GM03348 (cell line): ENCODE measurements at regions not wholly inside any gene's neighbourhood (a gene's known extent, or its start where the extent isn't known, plus 50 kb on each side); places are given as distances from the start of the nearest gene placed in this dataset.
"Not testable (repeated sequence)": the region's sequence is repeated elsewhere in the genome, so short reads cannot be mapped to it uniquely, and the experiment has no call there.

Experiments
- DNase-seq: peaks from one replicate; pipeline ENCODE4 v3.0.0; 2012; ENCODE audit warnings: low spot score

DNA sequence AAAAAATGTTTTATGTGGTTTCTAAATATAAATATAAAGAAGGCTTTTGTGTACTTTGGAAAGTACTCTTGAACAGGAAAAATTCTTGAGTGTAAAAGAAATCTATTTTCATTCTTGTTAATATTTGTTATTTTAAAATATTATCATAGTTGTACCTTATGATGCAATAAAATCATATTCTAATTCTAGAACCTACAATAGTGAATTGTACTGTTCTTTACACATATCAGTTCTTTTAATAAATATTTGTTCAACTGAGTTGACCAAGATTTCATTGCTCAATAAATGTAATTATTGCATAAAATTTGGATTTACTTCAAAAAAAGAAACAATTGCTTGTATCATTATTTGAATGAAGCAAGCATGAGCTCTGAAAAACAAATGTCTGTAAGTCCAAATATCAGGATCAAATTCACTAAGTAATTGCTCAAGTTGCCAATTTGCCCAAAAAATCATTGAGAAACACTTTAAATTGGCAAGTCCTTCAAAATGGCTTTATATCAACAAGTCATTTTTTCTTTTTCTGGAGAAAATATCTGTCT is 191.6 kb upstream of the SLC16A7 start:
- no peak for DNase-seq

DNA sequence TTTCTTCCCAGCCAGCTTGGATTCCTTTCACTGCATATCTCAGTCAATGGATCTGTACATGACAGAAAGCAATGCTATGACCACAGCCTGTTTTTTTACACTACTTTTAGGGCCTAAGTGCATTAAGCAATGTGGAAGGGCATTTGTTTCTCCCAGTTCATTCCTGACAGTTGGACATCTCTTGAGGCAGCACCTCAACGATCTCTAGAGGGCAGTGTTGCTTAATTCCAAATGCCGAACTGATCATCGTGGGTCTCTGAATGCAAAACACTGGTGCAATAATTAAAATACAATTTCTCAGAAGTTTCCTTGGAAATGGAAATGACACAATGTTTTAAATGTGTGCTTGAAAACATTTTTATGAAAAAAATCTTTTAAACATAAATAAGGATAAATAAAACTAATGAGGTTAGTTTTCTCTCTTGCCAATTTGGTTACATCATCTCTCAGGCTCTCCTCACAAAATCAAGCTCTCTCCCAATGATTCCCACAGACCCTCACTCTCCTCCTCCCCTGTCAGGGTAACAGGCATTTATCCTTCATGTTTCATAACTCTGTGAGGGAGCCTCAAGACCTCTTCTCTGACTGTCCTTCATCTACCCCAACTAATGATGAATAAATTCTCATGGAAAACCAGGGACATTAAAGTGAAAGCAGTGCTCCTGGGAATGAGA is 192.4 kb upstream of the SLC16A7 start:
- peak; percentile 60 for DNase-seq

DNA sequence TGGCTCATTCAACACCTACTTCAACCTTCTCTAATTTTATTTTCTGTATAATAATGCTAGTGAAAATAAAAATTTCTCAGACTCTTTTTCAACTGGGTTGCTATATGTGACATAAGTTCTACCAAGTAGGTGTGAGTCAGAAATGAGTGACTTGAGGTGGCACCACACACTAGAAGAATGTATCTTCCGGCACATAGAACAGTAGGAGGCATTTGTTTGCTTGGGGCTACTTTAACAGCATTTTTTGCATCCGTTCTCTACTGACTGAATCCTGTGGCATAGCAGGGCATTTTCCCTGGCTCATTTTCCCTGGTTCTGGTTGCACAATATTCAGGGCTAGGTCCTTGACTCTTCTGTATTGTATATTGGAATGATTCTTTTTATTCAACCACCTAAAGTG is 194.0 kb upstream of the SLC16A7 start:
- no peak for DNase-seq

DNA sequence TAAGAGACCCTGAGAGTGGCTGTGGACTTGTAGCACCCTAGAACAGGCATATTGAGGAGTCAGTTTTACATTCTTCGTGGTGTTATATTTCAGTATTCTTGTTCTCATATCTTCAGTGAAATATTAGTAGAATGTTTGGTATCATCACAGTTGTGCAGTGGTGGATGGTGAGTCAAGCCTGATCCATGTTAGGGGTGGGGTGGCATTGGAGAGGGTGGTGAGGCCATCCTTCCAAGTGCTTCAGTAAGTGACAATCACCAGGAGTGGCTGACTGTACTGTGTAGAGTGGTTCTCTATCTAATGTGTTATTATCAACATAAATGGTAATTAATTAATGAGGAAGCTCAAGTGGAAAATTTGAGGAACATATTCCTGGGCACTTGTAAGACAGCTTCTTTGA is 197.7 kb upstream of the SLC16A7 start:
- DNase-seq, result no peak

DNA sequence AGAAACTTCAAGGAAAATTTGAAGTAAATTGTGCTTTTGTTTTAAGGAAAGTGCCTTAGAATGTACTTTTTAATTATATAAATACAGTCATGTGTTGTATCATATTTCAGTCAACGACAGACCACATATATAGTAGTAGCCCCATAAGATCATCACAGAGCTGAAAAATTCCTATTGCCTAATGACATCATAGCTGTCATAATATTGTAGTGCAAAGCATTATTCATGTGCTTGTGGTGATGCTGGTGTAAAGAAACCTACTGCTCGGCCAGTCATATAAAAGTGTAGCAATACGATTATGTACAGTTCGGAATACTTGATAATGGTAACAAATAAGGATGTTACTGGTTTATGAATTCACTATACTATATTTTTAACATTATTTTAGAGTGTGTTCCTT is 198.9 kb upstream of the SLC16A7 start:
- no peak for DNase-seq

DNA sequence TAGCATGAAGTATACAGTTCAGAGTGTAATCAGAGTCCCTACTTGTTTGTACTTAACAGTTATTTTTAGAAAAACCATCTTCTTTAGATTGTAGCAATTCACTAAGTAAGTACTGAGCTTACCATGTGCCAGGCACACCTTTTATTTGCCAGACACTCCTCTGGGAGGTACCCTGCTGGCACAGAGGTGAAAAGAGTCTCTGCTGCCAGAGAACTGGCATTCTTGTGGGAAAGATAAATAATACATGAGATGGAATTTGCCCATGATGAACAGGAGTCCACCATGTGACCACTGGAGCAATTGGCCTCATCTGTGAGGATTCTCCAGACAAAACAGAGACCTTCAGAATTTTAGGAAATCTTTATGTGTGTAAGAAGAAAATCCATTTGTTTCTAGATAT is 199.3 kb upstream of the SLC16A7 start:
- DNase-seq, result no peak

DNA sequence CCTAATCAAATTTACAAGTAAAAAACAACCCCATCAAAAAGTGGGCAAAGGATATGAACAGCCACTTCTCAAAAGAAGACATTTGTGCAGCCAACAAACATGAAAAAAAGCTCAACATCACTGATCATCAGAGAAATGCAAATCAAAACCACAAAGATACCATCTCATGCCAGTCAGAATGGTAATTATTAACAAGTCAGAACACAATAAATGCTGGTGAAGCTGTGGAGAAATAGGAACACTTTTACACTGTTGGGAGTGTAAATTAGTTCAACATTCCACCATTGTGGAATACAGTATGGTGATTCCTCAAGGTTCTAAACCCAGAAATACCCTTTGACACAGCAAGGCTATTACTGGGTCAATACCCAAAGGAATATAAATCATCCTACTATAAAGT is 200.5 kb upstream of the SLC16A7 start:
- DNase-seq, result not testable (repeated sequence)

DNA sequence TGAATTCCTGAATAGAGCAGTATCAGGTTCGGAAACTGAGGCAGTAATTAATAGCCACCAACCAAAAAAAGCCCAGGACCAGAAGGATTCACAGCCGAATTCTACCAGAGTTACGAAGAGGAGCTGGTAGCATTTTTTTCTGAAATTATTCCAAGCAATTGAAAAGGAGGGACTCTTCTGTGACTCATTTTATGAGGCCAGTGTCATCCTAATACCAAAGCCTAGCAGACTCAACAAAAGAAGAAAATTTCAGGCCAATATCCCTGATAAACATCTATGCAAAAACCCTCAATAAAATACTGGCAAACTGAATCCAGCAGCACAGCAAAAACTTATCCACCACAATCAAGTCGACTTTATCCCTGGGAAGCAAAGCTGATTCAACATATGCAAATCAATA is 202.3 kb upstream of the SLC16A7 start:
- no peak for DNase-seq

DNA sequence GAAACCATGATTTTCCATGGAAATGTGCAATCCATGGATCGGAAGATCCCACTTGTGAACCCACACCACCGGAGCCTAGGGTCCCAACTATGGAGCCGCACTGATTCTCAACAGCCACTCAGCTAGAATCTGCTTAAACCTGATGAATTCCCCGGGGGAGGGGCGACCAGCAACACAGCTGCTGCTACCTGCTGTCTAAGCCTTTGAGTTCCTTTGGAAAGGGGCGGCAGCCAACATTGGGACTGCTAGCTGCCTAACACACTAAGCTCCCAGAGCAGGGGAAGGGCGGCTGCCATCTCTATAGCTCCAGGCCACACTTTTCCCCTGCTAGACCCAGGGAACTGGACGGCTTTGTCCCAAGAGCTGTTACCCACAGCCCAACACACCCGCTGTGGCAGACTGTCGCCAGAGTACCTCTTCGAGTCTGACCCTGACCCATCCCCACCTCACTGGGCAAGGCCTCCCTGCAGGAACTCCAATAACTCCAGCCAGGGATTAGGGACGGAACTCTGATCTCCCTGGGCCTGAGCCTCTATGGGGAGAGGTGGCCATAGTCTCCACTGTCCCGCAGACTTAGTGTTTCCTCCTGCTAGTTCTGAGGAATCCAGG is 205.8 kb upstream of the SLC16A7 start:
- no peak for DNase-seq

DNA sequence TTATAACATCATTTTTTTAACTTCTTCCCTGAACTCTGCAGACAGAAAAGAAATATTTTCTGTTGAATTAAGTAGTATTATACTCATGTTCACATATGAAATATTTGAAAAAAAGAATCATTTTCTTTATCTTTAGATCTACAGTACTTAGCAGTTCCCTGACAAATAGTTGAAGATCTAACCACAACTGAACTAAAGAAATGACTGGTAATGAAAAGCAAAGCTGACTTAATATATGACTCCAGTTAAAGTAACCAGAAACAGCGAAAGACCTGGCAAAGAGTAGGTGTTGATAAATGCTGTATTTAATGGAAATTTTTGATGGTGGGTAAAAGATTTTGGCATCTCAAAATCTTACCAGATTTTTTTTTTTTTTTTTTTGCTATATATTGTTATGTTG is 207.1 kb upstream of the SLC16A7 start:
- DNase-seq, result no peak

DNA sequence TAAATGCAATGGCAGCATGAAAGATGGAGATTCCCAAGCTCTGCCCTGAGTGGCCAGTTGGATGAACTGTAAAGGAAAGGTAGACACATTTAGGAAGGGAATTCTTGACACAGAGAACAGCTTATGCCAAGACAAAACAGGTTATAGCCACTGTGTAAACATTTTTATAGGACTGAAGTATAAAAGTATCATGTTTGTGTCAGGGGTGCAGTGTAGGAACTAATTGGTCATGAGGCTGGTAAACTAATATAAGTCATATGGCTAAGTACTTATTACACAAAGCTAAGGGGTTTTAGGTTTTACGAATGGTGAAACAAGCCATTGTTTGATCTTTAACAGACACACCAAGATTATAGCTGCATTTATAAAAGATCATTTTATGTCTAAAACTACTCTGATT is 207.7 kb upstream of the SLC16A7 start:
- DNase-seq, result no peak

DNA sequence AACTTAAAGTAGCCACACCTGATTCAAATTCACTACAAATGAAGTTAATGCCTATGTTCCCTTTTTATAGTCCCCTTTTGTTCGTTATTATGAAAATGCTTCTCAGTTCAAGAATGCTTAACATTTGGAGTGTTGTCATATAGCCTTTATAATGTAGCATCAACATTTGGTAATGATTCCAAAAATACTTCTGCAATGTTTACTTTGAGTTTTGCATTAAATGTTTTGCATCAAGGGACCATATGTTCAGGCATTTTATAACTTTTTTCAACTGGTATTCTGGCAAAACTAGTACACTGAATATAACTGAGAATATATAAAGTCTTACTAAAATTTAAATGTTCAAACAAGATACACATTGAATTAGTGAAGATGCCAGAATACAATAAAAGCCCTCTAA is 209.6 kb upstream of the SLC16A7 start:
- DNase-seq, result no peak

DNA sequence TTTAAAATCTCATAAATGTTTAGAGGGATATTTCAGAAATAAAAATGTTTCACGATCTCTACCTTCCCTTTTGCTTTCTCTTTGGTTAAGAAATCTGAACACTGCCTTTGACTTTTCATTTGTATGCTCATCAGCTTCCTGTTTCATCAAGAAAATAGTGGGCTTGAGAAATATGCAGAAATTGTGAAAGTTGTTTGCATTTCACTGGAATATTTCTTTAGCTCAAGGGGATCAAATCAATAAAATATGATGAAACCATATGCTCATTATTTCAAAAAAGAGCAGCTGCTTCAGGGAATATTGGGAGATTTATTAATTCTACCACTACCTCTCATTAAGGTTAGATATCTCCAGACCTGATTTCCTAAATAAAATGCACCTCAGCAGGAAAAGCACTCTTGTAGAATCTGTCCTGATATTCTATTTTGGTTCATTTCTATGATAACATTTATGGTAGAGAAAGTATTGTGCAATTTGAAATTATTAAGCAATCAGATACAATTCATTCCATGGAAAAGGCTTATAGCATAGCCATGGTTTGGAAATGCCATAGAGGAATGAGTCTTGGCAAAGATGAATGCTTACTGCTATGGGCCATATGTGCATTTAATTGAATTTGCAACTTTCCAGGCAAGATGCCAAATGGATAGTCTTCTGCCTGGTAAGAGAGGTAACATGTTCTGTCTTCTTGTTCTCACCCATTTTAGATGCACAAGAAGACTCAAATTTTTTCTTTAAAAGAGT is 212.6 kb upstream of the SLC16A7 start:
- DNase-seq, result peak; percentile 40

DNA sequence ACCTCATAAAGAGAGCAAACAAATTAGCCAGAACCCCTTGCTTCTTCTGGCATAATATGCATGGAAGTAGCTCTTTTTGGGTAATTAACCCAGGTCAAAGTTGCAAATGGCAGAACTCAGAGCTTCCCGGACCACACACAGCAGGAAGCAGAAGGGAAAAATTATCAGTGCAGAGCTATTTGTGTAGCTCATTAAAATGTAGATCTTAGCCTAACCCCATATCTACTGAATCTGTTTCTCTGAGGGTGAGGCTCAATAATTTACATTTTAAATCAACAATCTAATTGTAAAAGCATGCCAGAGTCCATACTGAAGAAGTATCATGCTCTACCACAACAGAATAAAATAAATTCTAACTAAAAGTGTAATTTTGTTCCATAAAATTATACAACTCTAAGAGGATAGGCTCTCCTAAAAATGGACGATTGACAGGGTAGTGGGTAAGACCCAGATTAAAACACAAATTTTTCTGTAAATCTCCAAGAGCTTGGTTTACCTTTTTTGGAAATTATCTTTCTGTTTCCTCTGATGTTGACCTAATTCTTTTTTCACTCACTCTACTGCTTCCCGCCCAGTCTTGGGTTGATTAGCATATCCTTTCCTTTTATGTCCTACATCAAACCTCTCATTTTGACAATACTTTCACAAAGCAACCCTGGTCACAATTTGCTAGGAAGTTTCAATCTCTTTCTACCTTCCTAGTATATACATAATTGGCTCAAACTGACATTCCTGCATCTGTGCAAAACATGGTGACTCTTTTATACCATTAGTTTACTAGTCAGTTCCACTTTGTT is 213.3 kb upstream of the SLC16A7 start:
- DNase-seq, result peak; percentile 8

DNA sequence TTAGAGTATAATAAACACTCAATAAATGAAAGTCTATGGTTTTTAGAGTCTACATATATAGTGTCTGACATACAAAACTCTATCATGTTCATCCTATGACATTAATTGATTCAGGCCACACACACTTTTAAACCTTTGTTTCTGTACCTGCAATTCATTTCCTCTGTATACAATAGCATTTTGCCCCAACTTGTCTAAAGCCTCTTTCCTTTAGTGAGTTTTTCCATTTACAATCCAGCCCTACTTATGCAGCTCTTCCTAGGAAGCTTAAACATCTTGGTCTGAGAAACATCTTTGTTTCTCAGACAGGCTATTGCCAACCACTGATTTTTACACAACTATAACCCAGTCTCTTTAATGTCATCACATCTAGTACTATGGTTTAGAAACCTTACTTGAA is 214.7 kb upstream of the SLC16A7 start:
- no peak for DNase-seq

DNA sequence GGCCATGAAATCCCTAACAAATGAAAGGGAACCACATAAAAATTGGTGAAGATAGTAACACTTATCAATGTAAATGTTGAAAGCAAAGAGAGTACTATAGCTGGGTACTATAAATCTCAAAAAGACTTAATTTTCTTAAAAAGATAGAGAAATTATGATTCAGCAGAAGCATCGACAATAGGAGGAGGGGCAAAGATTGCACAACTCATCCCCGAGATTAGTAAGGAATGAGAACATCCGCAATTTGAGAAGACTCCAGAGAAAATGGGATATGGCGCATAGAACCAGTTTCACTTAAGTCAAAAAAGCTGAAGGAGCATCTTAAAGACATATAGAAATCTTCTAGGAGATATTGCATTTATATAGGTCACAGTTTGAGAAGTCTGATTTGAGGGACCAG is 220.2 kb upstream of the SLC16A7 start:
- DNase-seq, result no peak

DNA sequence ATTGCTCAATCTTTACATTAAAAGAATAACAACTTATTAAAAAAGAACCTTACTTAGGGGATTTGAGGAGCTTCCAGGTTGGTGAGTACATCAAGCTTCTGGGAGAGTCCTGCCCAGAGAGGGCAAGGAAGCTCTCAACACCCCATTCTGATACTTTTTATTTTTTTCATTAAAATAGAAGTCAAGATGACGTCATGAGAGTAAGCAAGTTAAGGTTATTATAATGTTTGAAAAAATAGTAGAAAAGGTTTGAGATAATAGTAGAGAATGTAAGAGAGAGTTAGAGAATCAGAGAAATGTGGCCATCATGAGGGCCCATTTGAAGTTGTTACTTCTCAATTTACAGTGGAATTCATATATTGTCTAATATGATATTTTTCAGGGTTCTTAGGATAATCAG is 221.0 kb upstream of the SLC16A7 start:
- DNase-seq, result no peak

DNA sequence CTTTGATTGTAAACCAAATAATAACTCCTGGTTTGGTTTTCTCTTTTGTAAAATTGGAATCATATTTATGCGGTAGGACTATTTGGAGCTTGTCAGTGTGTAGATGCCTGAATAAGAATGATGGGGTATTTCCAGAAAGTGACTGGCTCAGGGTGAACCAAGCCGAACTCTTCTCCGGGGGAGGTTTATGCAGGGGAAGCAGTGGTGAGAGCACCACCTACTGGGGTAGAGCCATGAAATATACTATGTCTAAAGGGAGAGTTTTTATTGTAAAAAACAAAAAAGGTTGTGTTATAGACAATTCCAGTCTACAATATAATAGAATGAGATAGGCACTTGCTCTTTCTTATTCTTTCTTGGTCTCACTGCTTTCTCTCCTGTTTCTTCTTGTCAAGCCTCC is 222.9 kb upstream of the SLC16A7 start:
- peak; percentile 40 for DNase-seq

DNA sequence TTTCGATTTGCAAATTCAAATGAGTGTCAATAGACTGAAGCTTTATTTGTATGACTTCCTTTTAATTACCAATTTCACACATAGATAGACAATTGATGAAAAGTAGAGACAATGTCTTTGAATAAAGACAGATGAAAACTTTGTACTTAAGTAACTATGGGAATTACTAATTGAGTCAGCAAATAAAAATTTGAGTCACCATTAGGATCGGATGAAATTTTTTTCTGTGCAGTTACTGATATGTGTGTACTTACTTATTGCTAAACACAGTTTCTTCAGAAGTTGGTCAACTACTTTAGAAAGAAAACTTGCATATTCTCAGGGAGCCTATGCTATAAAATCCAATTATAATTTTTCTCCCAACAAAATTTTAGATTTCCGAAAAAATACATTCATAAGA is 224.9 kb upstream of the SLC16A7 start:
- no peak for DNase-seq

DNA sequence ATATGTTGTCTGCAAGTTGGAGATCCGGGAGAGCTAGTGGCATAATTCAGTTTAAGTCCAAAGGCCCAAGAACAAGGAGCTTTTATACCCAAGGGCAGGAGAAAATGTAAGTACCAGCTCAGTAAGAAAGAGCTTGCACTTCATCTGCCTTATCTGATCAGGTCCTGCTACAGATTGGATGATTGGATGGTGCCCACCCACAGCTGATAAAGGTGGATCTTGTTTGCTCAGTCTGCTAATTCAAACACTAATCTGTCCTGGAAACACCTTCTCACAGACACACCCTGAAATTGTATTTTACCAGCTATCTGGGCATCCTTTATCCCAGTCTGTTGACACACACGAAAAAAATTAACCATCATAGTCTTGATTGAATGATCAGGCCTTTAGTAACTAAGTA is 230.7 kb upstream of the SLC16A7 start:
- DNase-seq, result no peak

DNA sequence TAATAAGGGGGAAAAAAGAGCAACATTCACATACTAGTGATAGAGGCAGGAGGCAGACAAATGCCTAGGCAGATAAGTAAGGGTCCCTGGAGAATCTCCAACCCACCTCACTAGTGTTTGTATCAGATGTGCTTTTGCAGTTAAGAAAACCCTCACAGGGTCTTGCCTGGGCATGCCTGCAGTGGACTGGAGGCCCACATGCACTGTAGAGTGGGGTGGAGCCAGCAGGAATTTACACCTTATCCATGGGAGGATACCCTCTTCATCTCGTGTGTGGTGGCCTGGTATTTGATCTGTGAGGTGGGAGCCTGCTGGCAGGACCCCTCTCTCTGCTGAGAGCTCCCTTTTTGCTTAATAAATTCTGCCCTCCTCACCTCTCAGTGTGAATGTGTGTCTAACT is 238.0 kb upstream of the SLC16A7 start:
- no peak for DNase-seq

DNA sequence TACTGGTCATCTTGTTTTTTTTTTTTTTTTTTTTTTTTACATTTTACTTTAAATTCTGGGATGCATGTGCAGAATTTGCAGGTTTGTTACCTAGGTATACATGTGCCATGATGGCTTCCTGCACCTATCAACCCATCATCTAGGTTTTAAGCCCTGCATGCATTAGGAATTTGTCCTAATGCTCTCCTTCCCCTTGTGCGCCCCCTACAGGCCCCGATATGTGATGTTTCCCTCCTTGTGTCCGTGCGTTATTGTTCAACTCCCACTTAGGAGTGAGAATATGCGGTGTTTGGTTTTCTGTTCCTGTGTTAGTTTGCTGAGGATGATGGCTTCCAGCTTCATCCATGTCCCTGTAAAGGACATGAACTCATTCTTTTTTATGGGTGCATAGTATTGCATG is 249.6 kb upstream of the SLC16A7 start:
- not testable (repeated sequence) for DNase-seq

DNA sequence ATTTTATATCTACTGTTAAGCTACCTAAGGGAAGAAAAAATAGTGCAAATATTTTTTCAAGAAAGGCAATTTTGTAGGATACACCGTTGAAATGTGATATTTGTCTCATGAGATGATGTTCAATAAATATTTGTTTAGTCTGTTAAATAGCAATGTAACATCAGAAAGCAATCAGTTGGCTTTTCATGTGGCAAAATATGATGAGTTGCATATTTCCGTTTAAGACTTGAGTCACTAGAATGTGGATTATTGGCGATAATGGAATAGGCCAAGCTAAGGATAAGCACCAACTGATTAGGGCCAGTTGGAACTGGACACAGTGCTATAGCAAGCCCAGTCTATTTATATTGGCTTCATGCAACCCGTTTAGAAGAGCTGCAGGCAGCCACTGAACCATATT is 250.4 kb upstream of the SLC16A7 start:
- DNase-seq, result no peak
